HCT116 (cell line): ENCODE measurements at regions not wholly inside any gene's neighbourhood (a gene's known extent, or its start where the extent isn't known, plus 50 kb on each side); places are given as distances from the start of the nearest gene placed in this dataset.

Source experiments
- ATAC-seq: fragments of 200-7000 bp; cut with Tn5 transposase; 2 replicates; pipeline ENCODE4 v1.9.1; 2020; ENCODE audit warnings: mild to moderate bottlenecking, moderate library complexity
- BruUV-seq: library from RNA; stranded (reverse); fragments of 400-500 nt; replicated peaks from 2 replicates; lab custom pipeline; 2021; lab: Mats Ljungman, UMichigan
- CTCF ChIA-PET: fragments of 300-600 bp; sonication (Branson Sonifier 250); formaldehyde crosslinking; loops from one replicate; lab custom pipeline; 2021; ENCODE audit warnings: antibody characterized with exemption; lab: Charles Lee
- POLR2A ChIA-PET: fragments of 300-600, 350-600 bp; sonication (Branson Sonifier 250); formaldehyde crosslinking; loops from one replicate; lab custom pipeline; 2021; ENCODE audit warnings: antibody characterized with exemption; lab: Charles Lee
- RAD21 ChIA-PET, 2 experiments: fragments of 300-600 bp; sonication (Branson Sonifier 250); formaldehyde crosslinking; loops; one replicate each; lab custom pipeline; 2023; ENCODE audit warnings: low total read pairs in 2 of 2; ENCODE audit not compliant: uncharacterized antibody in 2 of 2, unreplicated experiment in 2 of 2, low non-redundant PET in 1 of 2; lab: Charles Lee
- DNase-seq: peaks from one replicate; pipeline ENCODE4 v3.0.0-alpha.2; 2010; ENCODE audit warnings: low read depth, low spot score
- H2AFZ ChIP-seq: fragments of 200-600 bp; shearing (Covaris generic), sonication (generic); 2 replicates; pipeline ENCODE4 v1.6.1; 2017; ENCODE audit warnings: low read depth, mixed run types, mixed read lengths, antibody characterized with exemption, low read length; ENCODE audit not compliant: poor library complexity, severe bottlenecking
- H3K27ac ChIP-seq: 2 replicates; pipeline ENCODE4 v1.5.1; 2012; ENCODE audit warnings: low read depth, low read length
- H3K27me3 ChIP-seq: fragments of 200-600 bp; sonication (generic); 2 replicates; pipeline ENCODE4 v1.6.1; 2016; ENCODE audit warnings: mixed run types, low read length, mixed read lengths; ENCODE audit not compliant: insufficient read depth
- H3K36me3 ChIP-seq, 2 experiments: fragments of 200-500 bp in 1 of 2; fragments of 200-600 bp in 1 of 2; sonication (Bioruptor generic) in 1 of 2; sonication (generic) in 1 of 2; 2 replicates each; pipeline versions ENCODE4 v1.5.1 to v1.6.1; 2014 to 2016; ENCODE audit warnings: low read length in 2 of 2, inconsistent platforms in 1 of 2, mixed read lengths in 1 of 2, mixed run types in 1 of 2; ENCODE audit not compliant: insufficient read depth in 2 of 2, control insufficient read depth in 1 of 2
- H3K4me1 ChIP-seq, 2 experiments: fragments of 200-600 bp in 1 of 2; sonication (generic) in 1 of 2; 2 replicates each; pipeline versions ENCODE4 v1.5.1 to v1.6.1; 2012 to 2017; ENCODE audit warnings: low read length in 2 of 2, inconsistent platforms in 1 of 2, mild to moderate bottlenecking in 1 of 2, mixed read lengths in 1 of 2, mixed run types in 1 of 2, moderate library complexity in 1 of 2; ENCODE audit not compliant: insufficient read depth in 2 of 2, control insufficient read depth in 1 of 2
- H3K4me2 ChIP-seq: fragments of 200-600 bp; sonication (generic); 2 replicates; pipeline ENCODE4 v1.6.1; 2017; ENCODE audit warnings: mixed run types, low read length, mixed read lengths
- H3K4me3 ChIP-seq, 2 experiments: fragments of 200-600 bp in 1 of 2; sonication (generic) in 1 of 2; replicated peaks in 1 of 2; 2 replicates each; pipeline ENCODE4 v1.5.1; 2011 to 2016; ENCODE audit warnings: low read length in 2 of 2, control low read depth in 1 of 2, low read depth in 1 of 2, mild to moderate bottlenecking in 1 of 2, mixed read lengths in 1 of 2, mixed run types in 1 of 2
- H3K79me2 ChIP-seq: fragments of 200-600 bp; sonication (generic); 2 replicates; pipeline ENCODE4 v1.6.1; 2017; ENCODE audit warnings: mild to moderate bottlenecking, mixed run types, low read length, moderate library complexity, mixed read lengths; ENCODE audit not compliant: insufficient read depth
- H3K9ac ChIP-seq: fragments of 200-600 bp; sonication (generic); 2 replicates; pipeline ENCODE4 v1.6.1; 2016; ENCODE audit warnings: low read length, mixed read lengths
- H3K9me2 ChIP-seq: fragments of 200-600 bp; sonication (generic), shearing (Covaris generic); 2 replicates; pipeline ENCODE4 v1.6.1; 2017; ENCODE audit warnings: mixed run types, mild to moderate bottlenecking, moderate library complexity; ENCODE audit not compliant: insufficient read depth
- H3K9me3 ChIP-seq, 2 experiments: fragments of 200-500 bp in 1 of 2; fragments of 200-600 bp in 1 of 2; sonication (Bioruptor generic) in 1 of 2; sonication (generic) in 1 of 2; 2 replicates each; pipeline ENCODE4 v1.6.1; 2014 to 2017; ENCODE audit warnings: low read length in 2 of 2, mixed read lengths in 2 of 2, inconsistent platforms in 1 of 2, low read depth in 1 of 2, mild to moderate bottlenecking in 1 of 2, mixed run types in 1 of 2, moderate library complexity in 1 of 2; ENCODE audit not compliant: control insufficient read depth in 1 of 2, insufficient read depth in 1 of 2
- H4K20me1 ChIP-seq: fragments of 200-600 bp; sonication (generic), shearing (Covaris generic); 2 replicates; pipeline ENCODE4 v1.6.1; 2017; ENCODE audit warnings: mixed run types, mild to moderate bottlenecking, moderate library complexity; ENCODE audit not compliant: insufficient read depth
- CEBPB ChIP-seq: IDR thresholded peaks from 2 replicates; pipeline ENCODE4 v1.6.1; 2012; ENCODE audit warnings: low read depth
- JUND ChIP-seq: IDR thresholded peaks from 2 replicates; pipeline ENCODE4 v1.6.1; 2012
- RAD21 ChIP-seq: IDR thresholded peaks from 2 replicates; pipeline ENCODE4 v1.6.1; 2012; ENCODE audit warnings: low read depth, mild to moderate bottlenecking
- SIN3A ChIP-seq: IDR thresholded peaks from 2 replicates; pipeline ENCODE4 v1.6.1; 2012; ENCODE audit warnings: low read depth
- SRF ChIP-seq: IDR thresholded peaks from 2 replicates; pipeline ENCODE4 v1.6.1; 2012; ENCODE audit warnings: low read depth
- TCF7L2 ChIP-seq: IDR thresholded peaks from 2 replicates; pipeline ENCODE4 v1.7.0; 2011; ENCODE audit warnings: borderline replicate concordance, inconsistent platforms; ENCODE audit not compliant: insufficient read depth, insufficient read length; ENCODE audit errors: extremely low read depth
- YY1 ChIP-seq: IDR thresholded peaks from 2 replicates; pipeline ENCODE4 v1.6.1; 2011; ENCODE audit warnings: low read length, low read depth, moderate library complexity, mild to moderate bottlenecking; ENCODE audit not compliant: insufficient replicate concordance; ENCODE audit errors: extremely low read depth
- ZFX ChIP-seq: fragments of 450-650 bp; IDR thresholded peaks from 2 replicates; pipeline ENCODE4 v1.6.1; 2017
- intact Hi-C: fragments of 100-400 bp; cut with micrococcal nuclease; formaldehyde crosslinking; loops from 2 replicates; pipeline ENCODE4 v1.10.0; 2022
- TF ChIP-seq, protein P1 (sequence below): IDR thresholded peaks from 2 replicates; pipeline ENCODE4 v1.6.1; 2012
- TF ChIP-seq, protein P2 (sequence below), 3 experiments: fragments of 200-600 bp in 1 of 3; sonication (generic) in 1 of 3; IDR thresholded peaks in 2 of 3; conservative IDR thresholded peaks in 1 of 3; 2 replicates each; pipeline ENCODE4 v1.5.1; 2012 to 2017; ENCODE audit warnings: low read depth in 2 of 3, low read length in 2 of 3, antibody characterized with exemption in 1 of 3, borderline replicate concordance in 1 of 3, control low read depth in 1 of 3, mild to moderate bottlenecking in 1 of 3, mixed read lengths in 1 of 3, mixed run types in 1 of 3, moderate library complexity in 1 of 3; ENCODE audit not compliant: insufficient read depth in 1 of 3

DNA sequence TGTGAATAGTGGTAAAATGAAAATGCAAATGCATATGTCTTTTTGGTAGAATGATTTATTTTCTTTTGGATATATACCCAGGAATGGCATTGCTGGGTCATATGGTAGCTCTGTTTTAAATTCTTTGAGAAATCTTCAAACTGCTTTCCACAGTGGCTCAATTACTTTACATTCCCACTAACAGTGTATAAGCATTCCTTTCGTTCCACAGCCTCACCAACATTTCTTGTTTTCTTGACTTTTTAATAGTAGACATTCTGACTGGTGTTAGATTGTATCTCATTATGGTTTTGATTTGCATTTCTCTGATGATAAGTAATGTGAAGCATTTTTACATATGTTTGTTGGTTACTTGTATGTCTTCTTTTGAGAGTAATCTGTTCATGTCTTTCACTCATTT lies 144.0 kb downstream of the SIM1 start:
- CTCF ChIA-PET: no interaction called here
- Histone ChIP-seq H3K9me3 (no peaks in the 10 kb centered on the region), H4K20me1 (no peaks in the 10 kb centered on the region), H3K36me3 (no peaks in the 10 kb centered on the region), H3K27ac (no peak overlapping the region), H3K4me3 (no peak overlapping the region), H3K79me2 (no peaks in the 10 kb centered on the region), H3K27me3 (no peaks in the 10 kb centered on the region), H2AFZ (no peak overlapping the region), H3K9me2 (no peaks in the 10 kb centered on the region), H3K9ac (no peak overlapping the region), H3K4me1 (no peaks in the 10 kb centered on the region), H3K4me2 (no peak overlapping the region)
- DNase-seq (no peak), ATAC-seq (no peak)
- no peak for TF ChIP-seq SRF
- no peak for TF ChIP-seq CEBPB
- no peak for TF ChIP-seq SIN3A
- no peak for TF ChIP-seq JUND
- TF ChIP-seq, protein P1, sequence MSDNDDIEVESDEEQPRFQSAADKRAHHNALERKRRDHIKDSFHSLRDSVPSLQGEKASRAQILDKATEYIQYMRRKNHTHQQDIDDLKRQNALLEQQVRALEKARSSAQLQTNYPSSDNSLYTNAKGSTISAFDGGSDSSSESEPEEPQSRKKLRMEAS: no peak
- TF ChIP-seq RAD21: no peak
- no peak for TF ChIP-seq ZFX
- TF ChIP-seq TCF7L2: no peak
- TF ChIP-seq, protein P2, sequence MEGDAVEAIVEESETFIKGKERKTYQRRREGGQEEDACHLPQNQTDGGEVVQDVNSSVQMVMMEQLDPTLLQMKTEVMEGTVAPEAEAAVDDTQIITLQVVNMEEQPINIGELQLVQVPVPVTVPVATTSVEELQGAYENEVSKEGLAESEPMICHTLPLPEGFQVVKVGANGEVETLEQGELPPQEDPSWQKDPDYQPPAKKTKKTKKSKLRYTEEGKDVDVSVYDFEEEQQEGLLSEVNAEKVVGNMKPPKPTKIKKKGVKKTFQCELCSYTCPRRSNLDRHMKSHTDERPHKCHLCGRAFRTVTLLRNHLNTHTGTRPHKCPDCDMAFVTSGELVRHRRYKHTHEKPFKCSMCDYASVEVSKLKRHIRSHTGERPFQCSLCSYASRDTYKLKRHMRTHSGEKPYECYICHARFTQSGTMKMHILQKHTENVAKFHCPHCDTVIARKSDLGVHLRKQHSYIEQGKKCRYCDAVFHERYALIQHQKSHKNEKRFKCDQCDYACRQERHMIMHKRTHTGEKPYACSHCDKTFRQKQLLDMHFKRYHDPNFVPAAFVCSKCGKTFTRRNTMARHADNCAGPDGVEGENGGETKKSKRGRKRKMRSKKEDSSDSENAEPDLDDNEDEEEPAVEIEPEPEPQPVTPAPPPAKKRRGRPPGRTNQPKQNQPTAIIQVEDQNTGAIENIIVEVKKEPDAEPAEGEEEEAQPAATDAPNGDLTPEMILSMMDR (IDR thresholded peaks at IDR 0.05 in 2 of 3, conservative IDR thresholded peaks at IDR 0.05 in 1 of 3; ENCODE audit: borderline replicate concordance in 1 of 3, insufficient read depth in 1 of 3, low read depth in 2 of 3, low read length in 2 of 3): no peak
- TF ChIP-seq YY1: no peak
- intact Hi-C loops: no loop called here
- BruUV-seq: no TSS peak
- RAD21 ChIA-PET: no interaction called here
- POLR2A ChIA-PET: no interaction called here
